ENCODE measurements at regions not wholly inside any gene's neighbourhood (a gene's known extent, or its start where the extent isn't known, plus 50 kb on each side); places are given as distances from the start of the nearest gene placed in this dataset.
A peak's percentile ranks its signal among the peaks of the same experiment; 100 is the strongest.

DNA sequence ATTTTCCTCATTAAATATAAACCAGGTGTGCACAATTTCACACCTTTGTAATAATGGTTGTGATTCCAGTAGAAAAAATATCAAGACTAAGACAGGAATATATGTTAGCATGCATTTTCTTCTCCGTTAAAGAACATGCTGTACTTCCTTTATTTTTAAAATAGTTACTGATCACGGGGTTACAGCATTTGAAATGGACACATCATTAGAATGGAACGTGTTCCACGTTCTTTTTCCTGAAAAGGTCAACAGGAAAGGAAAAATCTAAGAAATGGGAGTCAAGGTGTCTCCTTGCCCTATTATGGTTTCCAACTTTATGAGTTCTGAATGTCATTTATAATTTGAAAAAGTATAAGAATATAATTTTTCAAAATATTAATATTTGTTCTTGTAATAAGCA is 1325.7 kb downstream of the SLC16A7 start:
- H3K27ac ChIP-seq (ENCODE audit: low read depth, low read length), result no peak overlapping the region
- H3K4me3 ChIP-seq (ENCODE audit: low read depth, low read length), result no peak overlapping the region
- no peaks in the 10 kb centered on the region for H3K27me3 ChIP-seq (ENCODE audit: control insufficient read depth, insufficient read depth, low read length)
- no peaks in the 10 kb centered on the region for H3K36me3 ChIP-seq (ENCODE audit: control insufficient read depth, insufficient read depth, low read length)
- no peaks in the 10 kb centered on the region for H3K9me3 ChIP-seq (ENCODE audit: control insufficient read depth, insufficient read depth, low read length)
- no peak for DNase-seq (ENCODE audit: low read depth in 4 of 6, low spot score in 6 of 6)
- WGBS (ENCODE audit: insufficient coverage), result no CpG with 5 or more reads among the region's 4 CpGs
- no peaks in the 10 kb centered on the region for H3K4me1 ChIP-seq (ENCODE audit: control insufficient read depth, insufficient read depth, low read length)

DNA sequence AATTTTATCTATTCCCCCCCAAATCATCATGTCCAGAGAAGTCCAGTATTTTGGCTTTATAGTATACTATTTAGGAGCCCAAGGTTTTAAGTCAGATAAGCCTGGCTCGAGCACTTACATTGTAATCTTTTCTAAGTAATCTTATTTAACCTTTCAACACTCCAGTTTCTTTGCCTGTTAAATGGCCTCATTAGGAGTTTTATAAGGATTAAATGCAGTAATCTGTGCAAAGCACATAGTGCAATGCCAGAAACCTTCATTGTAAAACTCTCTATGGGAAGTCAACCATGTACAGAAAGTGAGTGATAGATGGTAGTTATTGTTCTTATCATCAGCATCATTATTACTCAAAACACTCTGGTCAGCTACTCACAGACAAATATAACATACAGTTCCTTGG is 1330.4 kb downstream of the SLC16A7 start:
- Histone ChIP-seq H3K27ac (ENCODE audit: low read depth, low read length) (no peak overlapping the region), H3K4me3 (ENCODE audit: low read depth, low read length) (no peak overlapping the region), H3K36me3 (ENCODE audit: control insufficient read depth, insufficient read depth, low read length) (no peaks in the 10 kb centered on the region), H3K9me3 (ENCODE audit: control insufficient read depth, insufficient read depth, low read length) (no peaks in the 10 kb centered on the region), H3K4me1 (ENCODE audit: control insufficient read depth, insufficient read depth, low read length) (no peaks in the 10 kb centered on the region), H3K27me3 (ENCODE audit: control insufficient read depth, insufficient read depth, low read length) (no peaks in the 10 kb centered on the region)
- no CpG with 5 or more reads among the region's 1 CpG for WGBS (ENCODE audit: insufficient coverage)
- DNase-seq (ENCODE audit: low read depth in 4 of 6, low spot score in 6 of 6), result no peak

DNA sequence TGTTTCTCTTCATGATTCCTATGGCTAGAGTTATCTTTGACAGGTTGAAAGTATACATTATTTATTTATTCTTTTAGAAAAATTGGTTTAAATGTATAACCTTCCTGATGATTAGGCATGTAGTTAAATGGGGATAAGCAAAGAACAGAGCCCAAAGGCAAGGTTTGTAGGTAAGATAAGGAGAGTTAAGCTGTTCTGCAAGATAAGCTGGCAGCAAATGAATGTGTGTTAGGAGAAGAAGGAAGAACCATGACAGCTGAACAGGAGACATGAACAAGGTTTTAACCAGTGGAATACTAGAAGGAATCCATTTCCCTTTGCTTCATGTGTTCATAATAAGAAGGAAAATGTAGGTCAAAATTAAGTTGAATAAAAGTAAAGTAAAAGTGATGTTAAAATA is 1330.1 kb upstream of the USP15 start:
- H3K27me3 ChIP-seq (ENCODE audit: control insufficient read depth, insufficient read depth, low read length), result no peaks in the 10 kb centered on the region

DNA sequence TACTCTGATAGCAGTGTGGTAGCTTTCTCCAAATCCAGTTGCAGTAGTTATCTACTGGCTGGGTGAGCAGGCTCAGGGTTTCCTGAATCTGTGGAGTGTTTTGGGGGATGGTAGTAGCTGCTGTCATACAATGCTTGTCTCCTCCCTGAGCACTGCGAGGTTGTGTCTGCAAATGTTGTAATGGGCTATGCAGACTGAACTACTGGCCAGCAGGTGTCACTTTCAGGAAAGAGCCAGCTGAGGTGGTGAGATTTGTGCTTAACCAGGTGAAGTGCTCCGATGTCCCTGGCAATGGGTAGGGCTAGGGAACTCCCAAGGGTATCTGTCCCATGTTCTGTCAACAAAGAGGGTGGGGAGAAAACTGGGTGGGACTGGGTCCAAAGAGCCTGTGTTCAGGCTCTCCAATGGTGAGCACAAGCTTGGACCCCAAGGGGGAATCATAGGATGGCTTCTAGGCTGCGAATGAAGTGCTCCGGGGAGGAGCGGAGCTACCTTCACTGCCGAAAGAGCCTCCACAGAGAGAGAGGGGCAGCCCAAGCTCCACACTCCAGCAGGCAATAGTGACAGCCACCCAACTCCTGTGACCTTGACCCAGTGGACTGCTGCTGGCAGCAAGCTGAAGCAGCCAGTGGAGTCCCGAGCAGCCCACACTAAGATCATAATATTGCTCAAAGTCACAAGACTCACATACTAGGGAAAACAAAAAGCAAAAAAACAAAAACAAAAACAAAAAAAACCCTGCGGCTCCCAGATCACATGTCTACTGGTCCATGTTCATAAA is 1324.0 kb upstream of the USP15 start:
- H3K36me3 ChIP-seq (ENCODE audit: control insufficient read depth, insufficient read depth, low read length), result no peaks in the 10 kb centered on the region
- WGBS (ENCODE audit: insufficient coverage), result 98% methylated on average over 7 of the region's 8 CpGs
- H3K27me3 ChIP-seq (ENCODE audit: control insufficient read depth, insufficient read depth, low read length), result no peaks in the 10 kb centered on the region
- DNase-seq (ENCODE audit: low read depth in 4 of 6, low spot score in 6 of 6), result no peak
- peaks cover 4% of the 10 kb centered on the region for H3K9me3 ChIP-seq (ENCODE audit: control insufficient read depth, insufficient read depth, low read length)
- H3K27ac ChIP-seq (ENCODE audit: low read depth, low read length), result no peak overlapping the region
- H3K4me1 ChIP-seq (ENCODE audit: control insufficient read depth, insufficient read depth, low read length), result no peaks in the 10 kb centered on the region
- no peak overlapping the region for H3K4me3 ChIP-seq (ENCODE audit: low read depth, low read length)

More for the DNA sequence above, 1330.1 kb upstream of the USP15 start:
- Histone ChIP-seq H3K4me1 (ENCODE audit: control insufficient read depth, insufficient read depth, low read length) (no peaks in the 10 kb centered on the region), H3K9me3 (ENCODE audit: control insufficient read depth, insufficient read depth, low read length) (peaks cover 4% of the 10 kb centered on the region), H3K27ac (ENCODE audit: low read depth, low read length) (no peak overlapping the region), H3K36me3 (ENCODE audit: control insufficient read depth, insufficient read depth, low read length) (no peaks in the 10 kb centered on the region), H3K4me3 (ENCODE audit: low read depth, low read length) (no peak overlapping the region)
- DNase-seq (ENCODE audit: low read depth in 4 of 6, low spot score in 6 of 6), result no peak

DNA sequence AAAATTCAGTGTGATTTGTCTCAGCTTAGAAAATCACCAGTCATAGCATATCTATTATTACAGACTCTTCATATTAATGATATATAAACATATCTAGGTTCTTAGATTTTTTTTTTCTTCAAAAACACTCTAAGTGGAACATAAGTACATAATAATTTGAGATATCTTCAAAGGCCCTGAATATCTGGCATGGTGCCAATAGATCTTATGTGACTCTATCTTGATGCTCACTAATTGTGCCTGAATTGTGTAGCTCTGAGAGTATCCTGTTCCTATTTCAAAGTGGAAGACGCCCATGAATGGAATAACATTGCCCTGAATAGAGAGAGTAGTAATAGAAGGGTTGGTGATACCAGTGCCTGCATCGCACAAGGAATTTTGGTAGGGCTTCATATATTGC is 1312.7 kb upstream of the USP15 start:
- no peak for DNase-seq (ENCODE audit: low read depth in 4 of 6, low spot score in 6 of 6)
- no peak overlapping the region for H3K27ac ChIP-seq (ENCODE audit: low read depth, low read length)
- no peak overlapping the region for H3K4me3 ChIP-seq (ENCODE audit: low read depth, low read length)
- H3K4me1 ChIP-seq (ENCODE audit: control insufficient read depth, insufficient read depth, low read length), result no peaks in the 10 kb centered on the region
- WGBS (ENCODE audit: insufficient coverage), result 100% methylated on average over 1 of the region's 2 CpGs
- H3K9me3 ChIP-seq (ENCODE audit: control insufficient read depth, insufficient read depth, low read length), result no peaks in the 10 kb centered on the region
- H3K36me3 ChIP-seq (ENCODE audit: control insufficient read depth, insufficient read depth, low read length), result no peaks in the 10 kb centered on the region
- no peaks in the 10 kb centered on the region for H3K27me3 ChIP-seq (ENCODE audit: control insufficient read depth, insufficient read depth, low read length)

DNA sequence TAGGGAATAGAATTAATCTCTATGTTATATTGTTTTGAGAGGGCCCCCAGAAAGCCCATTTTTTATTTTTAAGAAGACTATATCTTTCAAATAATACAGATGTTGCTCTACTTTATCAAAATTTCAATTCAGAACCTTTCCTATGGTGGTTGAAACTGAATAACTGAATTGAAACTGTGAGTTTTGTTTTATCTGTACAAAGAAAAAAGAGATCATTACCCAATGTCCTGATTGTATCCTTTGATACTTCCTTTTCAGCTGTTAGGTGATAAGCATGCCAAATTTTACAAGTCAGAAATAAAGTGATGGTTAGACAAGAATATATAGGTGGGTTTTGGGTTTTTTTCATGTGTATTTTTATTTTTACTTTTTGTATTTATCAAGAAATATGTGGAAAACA is 1293.1 kb upstream of the USP15 start:
- no peak for DNase-seq (ENCODE audit: low read depth in 4 of 6, low spot score in 6 of 6)
- Histone ChIP-seq H3K27ac (ENCODE audit: low read depth, low read length) (no peak overlapping the region), H3K36me3 (ENCODE audit: control insufficient read depth, insufficient read depth, low read length) (no peaks in the 10 kb centered on the region), H3K27me3 (ENCODE audit: control insufficient read depth, insufficient read depth, low read length) (no peaks in the 10 kb centered on the region), H3K4me3 (ENCODE audit: low read depth, low read length) (no peak overlapping the region), H3K4me1 (ENCODE audit: control insufficient read depth, insufficient read depth, low read length) (no peaks in the 10 kb centered on the region), H3K9me3 (ENCODE audit: control insufficient read depth, insufficient read depth, low read length) (no peaks in the 10 kb centered on the region)

DNA sequence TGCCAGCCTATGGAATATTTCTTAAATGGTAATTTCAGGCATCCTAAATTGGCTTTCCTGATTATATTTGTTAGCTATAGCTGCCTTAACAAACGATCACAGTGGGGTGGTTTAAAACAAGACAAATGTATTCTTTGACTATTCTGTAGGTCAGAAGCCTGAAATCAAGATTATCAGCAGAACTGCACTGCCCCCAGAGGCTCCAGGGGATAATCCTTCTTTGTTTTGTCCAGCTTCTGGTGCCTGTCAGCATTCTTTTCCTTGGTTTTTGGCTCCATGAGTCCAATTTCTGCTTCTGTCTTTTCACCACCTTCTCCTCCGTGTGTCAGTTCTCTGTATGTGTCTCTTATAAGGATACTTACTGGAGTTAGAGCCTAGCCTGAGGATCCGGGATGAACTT is 1282.2 kb upstream of the USP15 start:
- DNase-seq (ENCODE audit: low read depth in 4 of 6, low spot score in 6 of 6), result peak in 2 of 6 donors; percentile 5 to 7
- no peaks in the 10 kb centered on the region for H3K36me3 ChIP-seq (ENCODE audit: control insufficient read depth, insufficient read depth, low read length)

DNA sequence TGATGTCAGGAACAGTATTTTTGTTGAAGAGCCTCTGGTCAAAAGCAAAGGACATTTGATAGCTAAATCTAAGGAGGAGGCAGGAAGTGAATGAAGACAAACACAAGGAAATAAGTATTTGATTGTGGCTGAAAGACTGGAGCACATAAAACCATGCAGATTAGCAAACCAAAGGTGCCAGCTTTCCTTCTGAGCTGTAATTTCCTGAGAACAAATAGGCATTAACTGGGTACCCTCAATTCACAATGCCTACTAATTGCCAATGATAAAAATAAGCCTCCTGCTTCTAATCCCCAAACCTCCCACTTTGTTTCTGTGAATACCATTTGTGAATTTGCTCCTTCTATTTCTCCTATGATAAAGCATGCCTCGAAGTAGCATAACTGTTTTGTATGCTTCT is 1279.6 kb upstream of the USP15 start:
- Histone ChIP-seq H3K27me3 (ENCODE audit: control insufficient read depth, insufficient read depth, low read length) (no peaks in the 10 kb centered on the region), H3K36me3 (ENCODE audit: control insufficient read depth, insufficient read depth, low read length) (no peaks in the 10 kb centered on the region), H3K9me3 (ENCODE audit: control insufficient read depth, insufficient read depth, low read length) (no peaks in the 10 kb centered on the region), H3K4me1 (ENCODE audit: control insufficient read depth, insufficient read depth, low read length) (no peaks in the 10 kb centered on the region), H3K27ac (ENCODE audit: low read depth, low read length) (no peak overlapping the region), H3K4me3 (ENCODE audit: low read depth, low read length) (no peak overlapping the region)
- whole genome bisulfite sequencing (ENCODE audit: insufficient coverage), result no CpG with 5 or more reads among the region's 1 CpG
- peak in 2 of 6 donors; percentile 1 to 21 for DNase-seq (ENCODE audit: low read depth in 4 of 6, low spot score in 6 of 6)

More for the DNA sequence above, 1282.2 kb upstream of the USP15 start:
- H3K9me3 ChIP-seq (ENCODE audit: control insufficient read depth, insufficient read depth, low read length), result no peaks in the 10 kb centered on the region
- no CpG with 5 or more reads among the region's 3 CpGs for WGBS (ENCODE audit: insufficient coverage)
- no peaks in the 10 kb centered on the region for H3K27me3 ChIP-seq (ENCODE audit: control insufficient read depth, insufficient read depth, low read length)
- no peaks in the 10 kb centered on the region for H3K4me1 ChIP-seq (ENCODE audit: control insufficient read depth, insufficient read depth, low read length)
- no peak overlapping the region for H3K27ac ChIP-seq (ENCODE audit: low read depth, low read length)
- no peak overlapping the region for H3K4me3 ChIP-seq (ENCODE audit: low read depth, low read length)

DNA sequence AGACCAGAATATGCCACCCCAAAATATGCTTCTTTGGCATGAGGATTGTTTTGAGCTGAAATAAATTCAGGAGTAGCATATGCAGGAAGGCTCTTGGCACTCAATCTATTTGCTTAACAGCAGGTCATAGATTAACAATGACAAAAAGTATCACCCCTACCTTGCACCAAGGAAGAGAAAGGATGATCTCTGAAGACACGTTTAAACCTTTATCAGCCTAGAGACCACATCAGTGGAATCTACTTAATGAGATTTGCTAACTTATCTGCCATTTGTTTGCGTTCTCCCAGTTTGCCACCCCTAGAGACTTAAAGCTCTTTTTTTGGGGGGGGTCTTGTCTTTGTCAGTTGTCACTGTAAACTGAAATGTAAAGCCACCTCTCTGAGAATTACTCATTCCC is 1278.7 kb upstream of the USP15 start:
- H3K27me3 ChIP-seq (ENCODE audit: control insufficient read depth, insufficient read depth, low read length), result no peaks in the 10 kb centered on the region
- no peaks in the 10 kb centered on the region for H3K36me3 ChIP-seq (ENCODE audit: control insufficient read depth, insufficient read depth, low read length)
- H3K27ac ChIP-seq (ENCODE audit: low read depth, low read length), result no peak overlapping the region
- no CpG with 5 or more reads among the region's 2 CpGs for WGBS (ENCODE audit: insufficient coverage)
- DNase-seq (ENCODE audit: low read depth in 4 of 6, low spot score in 6 of 6), result no peak
- H3K4me1 ChIP-seq (ENCODE audit: control insufficient read depth, insufficient read depth, low read length), result no peaks in the 10 kb centered on the region
- no peaks in the 10 kb centered on the region for H3K9me3 ChIP-seq (ENCODE audit: control insufficient read depth, insufficient read depth, low read length)
- H3K4me3 ChIP-seq (ENCODE audit: low read depth, low read length), result no peak overlapping the region

DNA sequence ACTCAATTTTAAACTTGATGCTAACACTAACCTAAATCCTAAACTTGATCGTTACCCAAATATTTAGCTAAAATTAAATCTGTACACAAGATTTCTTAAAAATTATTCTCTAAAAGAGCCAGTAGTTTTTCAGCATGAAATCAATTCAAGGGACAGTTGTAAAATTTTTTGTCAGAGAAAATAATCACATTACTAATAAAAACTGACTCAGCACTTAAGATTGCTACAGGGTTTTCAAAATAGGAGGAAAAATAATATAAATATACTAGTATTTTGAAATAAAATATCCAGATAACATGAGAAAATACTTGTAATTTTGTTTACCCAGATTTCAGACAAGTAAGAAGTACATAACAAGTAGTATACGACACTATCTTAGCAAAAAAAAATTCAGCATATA is 1268.1 kb upstream of the USP15 start:
- H3K4me1 ChIP-seq (ENCODE audit: control insufficient read depth, insufficient read depth, low read length), result no peaks in the 10 kb centered on the region
- H3K27me3 ChIP-seq (ENCODE audit: control insufficient read depth, insufficient read depth, low read length), result no peaks in the 10 kb centered on the region
- DNase-seq (ENCODE audit: low read depth in 4 of 6, low spot score in 6 of 6), result no peak
- no peaks in the 10 kb centered on the region for H3K9me3 ChIP-seq (ENCODE audit: control insufficient read depth, insufficient read depth, low read length)
- no peak overlapping the region for H3K27ac ChIP-seq (ENCODE audit: low read depth, low read length)
- WGBS (ENCODE audit: insufficient coverage), result no CpG with 5 or more reads among the region's 2 CpGs
- no peaks in the 10 kb centered on the region for H3K36me3 ChIP-seq (ENCODE audit: control insufficient read depth, insufficient read depth, low read length)
- H3K4me3 ChIP-seq (ENCODE audit: low read depth, low read length), result no peak overlapping the region
